H1 (cell line): ENCODE measurements at regions not wholly inside any gene's neighbourhood (a gene's known extent, or its start where the extent isn't known, plus 50 kb on each side); places are given as distances from the start of the nearest gene placed in this dataset.

Source experiments
- CBX8 ChIP-seq: fragments of 300-800, 300-1000 bp; sonication (generic); IDR thresholded peaks from 2 replicates; pipeline ENCODE4 v1.7.1; 2016; ENCODE audit warnings: low read depth, low read length, borderline replicate concordance
- CHD7 ChIP-seq: fragments of 300-600 bp; sonication (generic); IDR thresholded peaks from 2 replicates; pipeline ENCODE4 v1.7.1; 2012; ENCODE audit warnings: low read length, moderate library complexity, mild to moderate bottlenecking, inconsistent platforms; ENCODE audit not compliant: insufficient replicate concordance
- EGR1 ChIP-seq: IDR thresholded peaks from 2 replicates; pipeline ENCODE4 v1.6.1; 2011; ENCODE audit warnings: low read depth, low read length, borderline replicate concordance
- EP300 ChIP-seq, 2 experiments: IDR thresholded peaks; 1 replicate in 1 of 2; 2 replicates in 1 of 2; pipeline ENCODE4 v1.6.1; 2011 to 2012; ENCODE audit warnings: low read depth in 2 of 2, low read length in 2 of 2, mild to moderate bottlenecking in 2 of 2, borderline replicate concordance in 1 of 2, inconsistent platforms in 1 of 2, moderate library complexity in 1 of 2
- JUN ChIP-seq: IDR thresholded peaks from 2 replicates; pipeline ENCODE4 v1.6.1; 2011; ENCODE audit warnings: low read depth, mild to moderate bottlenecking, improper control_type of control experiment, low read length
- NRF1 ChIP-seq: IDR thresholded peaks from 2 replicates; pipeline ENCODE4 v1.6.1; 2011; ENCODE audit warnings: mild to moderate bottlenecking, low read depth, low read length, improper control_type of control experiment
- POU5F1 ChIP-seq: IDR thresholded peaks from 2 replicates; pipeline ENCODE4 v1.6.1; 2011; ENCODE audit warnings: low read depth, mild to moderate bottlenecking, low read length, moderate library complexity
- RXRA ChIP-seq: IDR thresholded peaks from 2 replicates; pipeline ENCODE4 v1.6.1; 2011; ENCODE audit warnings: low read depth, mild to moderate bottlenecking, low read length, moderate library complexity; ENCODE audit not compliant: insufficient read depth
- SIN3A ChIP-seq, 2 experiments: IDR thresholded peaks in 1 of 2; conservative IDR thresholded peaks in 1 of 2; 2 replicates each; pipeline ENCODE4 v1.6.1; 2011 to 2012; ENCODE audit warnings: low read length in 2 of 2, improper control_type of control experiment in 1 of 2, low read depth in 1 of 2, mild to moderate bottlenecking in 1 of 2
- SIX5 ChIP-seq: IDR thresholded peaks from 2 replicates; pipeline ENCODE4 v1.6.1; 2011; ENCODE audit warnings: mild to moderate bottlenecking, low read depth, low read length
- TCF12 ChIP-seq: IDR thresholded peaks from 2 replicates; pipeline ENCODE4 v1.6.1; 2011; ENCODE audit warnings: low read depth, mild to moderate bottlenecking, low read length
- YY1 ChIP-seq: IDR thresholded peaks from 2 replicates; pipeline ENCODE4 v1.6.1; 2011; ENCODE audit warnings: low read depth, mild to moderate bottlenecking, low read length
- ZNF274 ChIP-seq: IDR thresholded peaks from 2 replicates; pipeline ENCODE4 v1.7.0; 2012; ENCODE audit warnings: low read length, borderline replicate concordance; ENCODE audit errors: extremely low read depth

- no peak for TF ChIP-seq CHD7
- no peak for TF ChIP-seq SIX5
- TF ChIP-seq EGR1 = no peak
- no peak for TF ChIP-seq YY1
- TF ChIP-seq TCF12 = no peak
- TF ChIP-seq SIN3A (conservative IDR thresholded peaks at IDR 0.05 in 1 of 2, IDR thresholded peaks at IDR 0.05 in 1 of 2; ENCODE audit: low read depth in 1 of 2, low read length in 2 of 2) = no peak
- TF ChIP-seq NRF1 = no peak
- TF ChIP-seq JUN = no peak
- no peak for TF ChIP-seq RXRA
- no peak for TF ChIP-seq ZNF274
- TF ChIP-seq EP300 (IDR thresholded peaks at IDR 0.05; ENCODE audit: borderline replicate concordance in 1 of 2, low read depth in 2 of 2, low read length in 2 of 2) = no peak
- no peak for TF ChIP-seq CBX8
- TF ChIP-seq POU5F1 = no peak
Observed at GRCh38 chr12:77377116-77377515, 311.7 kb upstream of the E2F7 start (continued).
